Fibroblast of the aortic adventitia (primary cell): ENCODE measurements at regions not wholly inside any gene's neighbourhood (a gene's known extent, or its start where the extent isn't known, plus 50 kb on each side); places are given as distances from the start of the nearest gene placed in this dataset.

ENCODE experiments used
- DNase-seq: peaks from one replicate; pipeline ENCODE4 v3.0.0-alpha.2; 2010; ENCODE audit warnings: low read depth
- H3K4me3 ChIP-seq: 2 replicates; pipeline ENCODE4 v1.5.1; 2011; ENCODE audit warnings: low read depth, mild to moderate bottlenecking, control low read depth, low read length, moderate library complexity
- TF ChIP-seq, protein P1 (sequence below): IDR thresholded peaks from 2 replicates; pipeline ENCODE4 v1.5.1; 2011; ENCODE audit warnings: mild to moderate bottlenecking, low read length, control low read depth, inconsistent platforms; ENCODE audit not compliant: insufficient read depth

DNA sequence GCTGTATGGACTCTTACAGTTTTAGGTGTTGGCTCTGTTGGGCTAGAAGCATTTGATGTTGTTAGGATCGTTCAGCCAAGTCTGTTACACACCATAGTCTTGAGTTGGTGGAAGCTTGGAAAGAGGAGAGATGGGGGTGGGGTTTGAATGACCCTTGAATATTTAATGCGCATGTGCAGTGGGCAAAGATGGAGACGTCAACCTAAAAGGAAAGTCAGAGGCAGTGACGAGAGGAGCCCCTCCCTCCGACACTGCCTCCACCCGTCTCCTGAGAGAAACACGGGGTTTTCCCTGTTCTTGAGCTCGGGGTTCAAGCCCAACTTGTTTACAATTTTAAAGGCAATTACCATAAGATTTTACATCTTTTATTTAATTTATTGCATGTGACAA is 311.4 kb downstream of the SHQ1 start:
- H3K4me3 ChIP-seq: no peak overlapping the region
- TF ChIP-seq, protein P1, sequence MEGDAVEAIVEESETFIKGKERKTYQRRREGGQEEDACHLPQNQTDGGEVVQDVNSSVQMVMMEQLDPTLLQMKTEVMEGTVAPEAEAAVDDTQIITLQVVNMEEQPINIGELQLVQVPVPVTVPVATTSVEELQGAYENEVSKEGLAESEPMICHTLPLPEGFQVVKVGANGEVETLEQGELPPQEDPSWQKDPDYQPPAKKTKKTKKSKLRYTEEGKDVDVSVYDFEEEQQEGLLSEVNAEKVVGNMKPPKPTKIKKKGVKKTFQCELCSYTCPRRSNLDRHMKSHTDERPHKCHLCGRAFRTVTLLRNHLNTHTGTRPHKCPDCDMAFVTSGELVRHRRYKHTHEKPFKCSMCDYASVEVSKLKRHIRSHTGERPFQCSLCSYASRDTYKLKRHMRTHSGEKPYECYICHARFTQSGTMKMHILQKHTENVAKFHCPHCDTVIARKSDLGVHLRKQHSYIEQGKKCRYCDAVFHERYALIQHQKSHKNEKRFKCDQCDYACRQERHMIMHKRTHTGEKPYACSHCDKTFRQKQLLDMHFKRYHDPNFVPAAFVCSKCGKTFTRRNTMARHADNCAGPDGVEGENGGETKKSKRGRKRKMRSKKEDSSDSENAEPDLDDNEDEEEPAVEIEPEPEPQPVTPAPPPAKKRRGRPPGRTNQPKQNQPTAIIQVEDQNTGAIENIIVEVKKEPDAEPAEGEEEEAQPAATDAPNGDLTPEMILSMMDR: no peak
- DNase-seq: no peak

DNA sequence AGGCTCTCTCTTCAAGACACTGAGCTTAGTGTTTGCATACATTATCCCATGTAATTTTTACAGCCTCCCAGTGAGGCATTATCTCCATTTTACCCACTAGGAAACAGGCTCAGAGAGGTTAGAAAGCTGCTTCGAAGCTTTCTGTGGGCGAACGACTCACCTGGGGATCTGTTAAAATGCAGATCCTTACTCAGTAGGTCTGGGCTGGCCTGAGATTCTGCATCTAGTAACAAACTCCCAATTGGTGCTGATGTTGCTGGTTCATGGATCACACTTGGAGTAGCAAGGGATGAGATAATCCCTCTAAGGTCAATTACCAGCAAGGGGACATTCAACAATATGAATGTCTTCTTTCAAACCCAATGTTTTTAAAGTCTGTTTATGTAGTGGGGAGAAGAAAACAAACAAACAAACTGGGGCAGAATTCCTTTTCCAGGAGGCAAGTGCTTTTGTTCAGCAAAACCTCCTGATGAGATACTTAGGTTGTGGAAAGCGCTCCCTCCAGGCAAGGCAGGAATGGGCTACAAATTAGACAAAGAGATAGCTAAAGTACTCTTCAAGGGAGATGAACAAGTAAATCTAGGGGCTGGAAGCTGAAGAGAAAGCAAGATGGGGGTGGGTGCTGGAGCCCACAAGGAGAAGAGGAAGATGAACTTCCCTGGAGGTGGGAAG is 311.9 kb downstream of the SHQ1 start:
- TF ChIP-seq, protein P1: no peak
- no peak for DNase-seq
- no peak overlapping the region for H3K4me3 ChIP-seq

DNA sequence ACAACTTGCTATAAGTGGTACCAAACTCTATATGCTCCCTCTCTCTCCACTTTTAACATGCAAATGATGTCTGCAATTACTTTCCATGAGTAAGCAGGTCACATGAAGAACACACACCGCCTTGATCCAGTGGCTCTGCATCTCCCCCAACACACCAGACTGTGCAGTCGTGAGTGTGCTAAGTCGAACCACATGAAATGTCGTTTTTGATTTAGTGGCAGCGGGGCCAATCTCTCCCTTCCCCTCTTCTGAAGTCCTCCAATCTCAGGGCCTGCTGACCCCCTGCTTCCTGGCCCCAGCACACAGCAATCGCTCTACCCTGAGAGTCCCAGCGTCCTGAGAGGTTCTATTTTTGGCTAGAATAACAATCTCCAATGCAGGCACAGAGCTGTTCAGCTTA is 312.5 kb downstream of the SHQ1 start:
- H3K4me3 ChIP-seq: no peak overlapping the region
- TF ChIP-seq, protein P1: no peak
- DNase-seq: no peak

DNA sequence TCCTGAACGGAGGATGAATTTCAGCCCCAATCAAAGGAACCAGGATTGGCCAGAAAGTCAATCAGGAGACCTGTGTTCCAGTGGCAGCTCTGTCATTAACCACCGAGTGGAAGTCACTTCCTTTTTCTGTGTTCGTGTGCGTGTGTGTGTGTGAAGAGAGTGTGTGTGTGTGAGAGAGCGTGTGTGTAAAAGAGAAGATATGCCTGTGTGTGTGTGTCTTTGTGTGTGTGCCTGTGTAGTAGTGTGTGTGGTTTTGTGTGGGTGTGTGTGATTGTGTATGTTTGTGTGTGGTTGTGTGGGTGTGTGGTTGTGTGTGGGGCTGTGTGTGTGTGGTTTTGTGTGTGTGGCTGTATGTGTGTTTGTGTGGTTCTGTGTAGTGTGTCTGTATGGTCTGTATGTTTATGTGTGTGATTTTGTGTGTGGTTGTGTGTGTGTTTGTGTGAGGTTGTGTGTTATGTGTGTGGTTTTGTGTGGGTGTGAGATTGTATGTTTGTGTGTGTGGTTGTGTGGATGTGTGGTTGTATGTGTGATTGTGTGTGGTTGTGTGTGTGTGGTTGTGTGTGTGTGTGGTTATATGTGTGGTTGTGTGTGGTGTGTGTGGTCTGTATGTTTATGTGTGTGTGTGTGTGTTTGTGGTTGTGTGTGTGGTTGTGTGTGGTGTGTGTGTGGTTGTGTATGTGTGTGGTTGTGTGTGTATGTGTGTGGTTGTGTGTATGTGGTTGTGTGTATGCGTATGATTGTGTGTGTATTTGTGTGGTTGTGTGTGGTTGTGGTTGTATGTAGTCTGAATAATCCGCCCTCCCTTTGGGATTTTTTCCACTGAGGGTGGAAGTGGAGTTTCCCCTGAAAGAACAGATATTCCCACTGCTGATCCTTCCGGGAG is 314.4 kb downstream of the SHQ1 start:
- no peak for DNase-seq
- TF ChIP-seq, protein P1: no peak
- no peak overlapping the region for H3K4me3 ChIP-seq

DNA sequence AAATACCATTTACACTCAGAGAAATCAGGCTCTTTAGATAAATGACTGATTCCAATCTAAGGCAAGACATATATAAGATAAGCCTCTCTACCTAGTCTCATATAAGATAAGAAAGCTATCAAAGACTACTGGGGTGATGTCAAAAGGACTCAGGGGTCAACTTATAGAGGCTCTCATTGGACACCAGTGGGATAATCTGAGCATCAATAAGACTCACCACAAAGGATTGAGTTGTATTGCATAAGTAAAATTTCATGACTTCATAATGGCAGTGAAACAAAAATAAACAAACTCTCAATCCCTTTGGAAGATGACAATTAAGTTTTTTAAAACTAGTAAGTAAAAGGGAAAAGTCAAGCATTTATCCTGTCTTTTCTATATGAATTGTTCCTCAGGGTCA is 317.8 kb downstream of the SHQ1 start:
- no peak overlapping the region for H3K4me3 ChIP-seq
- TF ChIP-seq, protein P1: no peak
- no peak for DNase-seq

DNA sequence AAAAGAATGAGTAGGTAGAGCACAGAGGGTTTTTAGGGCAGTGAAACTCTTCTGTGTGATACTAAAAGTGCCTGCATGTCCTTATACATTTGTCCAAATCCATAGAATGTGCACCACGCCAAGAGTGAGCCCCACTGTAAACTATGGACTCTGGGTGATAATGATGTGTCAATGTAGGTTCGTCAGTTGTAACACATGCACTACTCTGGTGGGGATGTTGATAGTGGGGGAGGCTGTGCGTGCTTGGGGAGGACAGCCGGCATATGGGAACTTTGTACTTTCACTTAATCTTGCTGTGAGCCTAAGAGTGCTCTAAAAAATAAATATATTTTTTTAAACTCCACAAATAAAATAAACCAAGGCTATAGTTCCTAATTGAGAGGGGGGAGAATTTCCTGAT is 319.2 kb downstream of the SHQ1 start:
- no peak overlapping the region for H3K4me3 ChIP-seq
- TF ChIP-seq, protein P1: no peak

More for the DNA sequence above, 319.2 kb downstream of the SHQ1 start:
- DNase-seq: no peak
